ENCODE measurements at regions not wholly inside any gene's neighbourhood (a gene's known extent, or its start where the extent isn't known, plus 50 kb on each side); places are given as distances from the start of the nearest gene placed in this dataset.
A peak's percentile ranks its signal among the peaks of the same experiment; 100 is the strongest.

GRCh38 chr6:225907-226306, 66.4 kb upstream of the DUSP22 start:
- no peak for DNase-seq (ENCODE audit: low spot score)

- no peak for DNase-seq (ENCODE audit: low spot score)
Observed at GRCh38 chr6:226516-227073, 65.7 kb upstream of the DUSP22 start.

- no peak for DNase-seq (ENCODE audit: low spot score)
Observed at GRCh38 chr6:227074-227782, 65.1 kb upstream of the DUSP22 start.

GRCh38 chr6:227812-228338, 64.4 kb upstream of the DUSP22 start:
- DNase-seq (ENCODE audit: low spot score): no peak

- DNase-seq (ENCODE audit: low spot score): no peak
Observed at GRCh38 chr6:228881-229651, 63.2 kb upstream of the DUSP22 start.

GRCh38 chr6:231779-232178, 60.5 kb upstream of the DUSP22 start:
- DNase-seq (ENCODE audit: low spot score): no peak

- DNase-seq (ENCODE audit: low spot score): no peak
Observed at GRCh38 chr6:232982-233640, 59.2 kb upstream of the DUSP22 start.

GRCh38 chr6:234706-235372, 57.4 kb upstream of the DUSP22 start:
- DNase-seq (ENCODE audit: low spot score): no peak

GRCh38 chr6:235763-236360, 56.4 kb upstream of the DUSP22 start:
- peak; percentile 36 for DNase-seq (ENCODE audit: low spot score)

GRCh38 chr6:236519-236918, 55.8 kb upstream of the DUSP22 start:
- no peak for DNase-seq (ENCODE audit: low spot score)

GRCh38 chr6:240151-240550, 52.1 kb upstream of the DUSP22 start:
- DNase-seq (ENCODE audit: low spot score): no peak

GRCh38 chr6:241336-241865, 50.9 kb upstream of the DUSP22 start:
- no peak for DNase-seq (ENCODE audit: low spot score)

Measured in SW480 (cell line).